Spleen (tissue), 7 donors: ENCODE measurements at regions not wholly inside any gene's neighbourhood (a gene's known extent, or its start where the extent isn't known, plus 50 kb on each side); places are given as distances from the start of the nearest gene placed in this dataset.

Source experiments
- POLR2A ChIP-seq, 3 donors: fragments of 450-650 bp; IDR thresholded peaks; one replicate each; pipeline ENCODE4 v1.5.1; 2017; ENCODE audit warnings: antibody characterized with exemption in 3 of 3, mild to moderate bottlenecking in 1 of 3
- TF ChIP-seq, protein P1 (sequence below), 11 experiments: fragments of 200-600 bp in 7 of 11; fragments of 450-650 bp in 4 of 11; sonication (generic) in 4 of 11; IDR thresholded peaks in 8 of 11; conservative IDR thresholded peaks in 3 of 11; 1 replicate in 7 of 11; 2 replicates in 4 of 11; pipeline versions ENCODE4 v1.4.0 to v1.8.0; 2016 to 2021; ENCODE audit warnings: antibody characterized with exemption in 11 of 11, inconsistent platforms in 4 of 11, mild to moderate bottlenecking in 1 of 11
- donor health status: DM: no; HTN: no; CAD: no; lungs with moderate emphysema.
- donor health status: DM: no; HTN: no; CAD: no.
- donor health status: DM: no; HTN: no; CAD: no.

DNA sequence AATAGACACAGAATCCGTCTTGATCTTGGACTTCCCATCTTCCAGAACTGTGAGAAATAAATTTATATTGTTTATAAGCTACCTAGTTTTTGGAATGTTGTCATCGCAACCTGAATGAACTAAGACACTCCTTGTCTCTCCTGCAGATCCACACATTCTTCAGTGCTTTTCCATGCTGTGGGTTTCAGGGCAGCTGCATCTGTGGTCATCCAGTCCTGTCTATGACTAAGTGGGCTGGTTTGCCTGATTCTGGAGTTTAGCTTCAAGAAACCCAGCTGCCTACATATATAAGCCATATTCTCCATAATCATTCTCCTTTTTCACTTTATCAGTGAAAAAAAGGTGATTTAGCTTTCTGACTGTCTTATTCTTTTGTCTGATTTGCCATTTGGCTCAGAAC, 170.3 kb upstream of the KIT start:
- TF ChIP-seq, protein P1, sequence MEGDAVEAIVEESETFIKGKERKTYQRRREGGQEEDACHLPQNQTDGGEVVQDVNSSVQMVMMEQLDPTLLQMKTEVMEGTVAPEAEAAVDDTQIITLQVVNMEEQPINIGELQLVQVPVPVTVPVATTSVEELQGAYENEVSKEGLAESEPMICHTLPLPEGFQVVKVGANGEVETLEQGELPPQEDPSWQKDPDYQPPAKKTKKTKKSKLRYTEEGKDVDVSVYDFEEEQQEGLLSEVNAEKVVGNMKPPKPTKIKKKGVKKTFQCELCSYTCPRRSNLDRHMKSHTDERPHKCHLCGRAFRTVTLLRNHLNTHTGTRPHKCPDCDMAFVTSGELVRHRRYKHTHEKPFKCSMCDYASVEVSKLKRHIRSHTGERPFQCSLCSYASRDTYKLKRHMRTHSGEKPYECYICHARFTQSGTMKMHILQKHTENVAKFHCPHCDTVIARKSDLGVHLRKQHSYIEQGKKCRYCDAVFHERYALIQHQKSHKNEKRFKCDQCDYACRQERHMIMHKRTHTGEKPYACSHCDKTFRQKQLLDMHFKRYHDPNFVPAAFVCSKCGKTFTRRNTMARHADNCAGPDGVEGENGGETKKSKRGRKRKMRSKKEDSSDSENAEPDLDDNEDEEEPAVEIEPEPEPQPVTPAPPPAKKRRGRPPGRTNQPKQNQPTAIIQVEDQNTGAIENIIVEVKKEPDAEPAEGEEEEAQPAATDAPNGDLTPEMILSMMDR (IDR thresholded peaks at IDR 0.05 in 8 of 11, conservative IDR thresholded peaks at IDR 0.05 in 3 of 11) = no peak
- TF ChIP-seq POLR2A (IDR thresholded peaks at IDR 0.05) = no peak
